ENCODE measurements at regions not wholly inside any gene's neighbourhood (a gene's known extent, or its start where the extent isn't known, plus 50 kb on each side); places are given as distances from the start of the nearest gene placed in this dataset.

GRCh38 chr15:70283511-70283910 is 185.8 kb upstream of the TLE3 start:
- TF ChIP-seq CTCF (IDR thresholded peaks at IDR 0.05), result no peak
- TF ChIP-seq POLR2AphosphoS5 (IDR thresholded peaks at IDR 0.05), result no peak

Measured in prostate gland (tissue), 2 donors.